ENCODE measurements at regions not wholly inside any gene's neighbourhood (a gene's known extent, or its start where the extent isn't known, plus 50 kb on each side); places are given as distances from the start of the nearest gene placed in this dataset.

- H4K20me1 ChIP-seq (ENCODE audit: control insufficient read depth, extremely low read depth, insufficient read depth, low read length): no peaks in the 10 kb centered on the region
- FAIRE-seq: no peak
- dilution Hi-C loops (cut with MboI; ENCODE audit: extremely low pct_ligation_motif_present, low sequenced_read_pairs): no loop called here
Measured at GRCh38 chr9:88320748-88321415, 67.4 kb upstream of the SPIN1 start.

GRCh38 chr9:88319936-88320747, 68.1 kb upstream of the SPIN1 start:
- Histone ChIP-seq H3K4me3 (ENCODE audit: control insufficient read depth in 2 of 3, extremely low read depth in 1 of 3, insufficient read depth in 2 of 3, low read depth in 1 of 3, low read length in 3 of 3) (no peak overlapping the region), H3K4me1 (ENCODE audit: control insufficient read depth, extremely low read depth, insufficient read depth, low read length) (peaks cover 3% of the 10 kb centered on the region), H3K9me3 (ENCODE audit: control insufficient read depth, low read depth, low read length) (no peaks in the 10 kb centered on the region), H3K9ac (ENCODE audit: control insufficient read depth, extremely low read depth, insufficient read depth, low read length) (no peak overlapping the region), H3K27ac (ENCODE audit: control insufficient read depth, insufficient read depth, low read length) (no peak overlapping the region), H3K79me2 (ENCODE audit: control insufficient read depth, insufficient read depth, low read length) (no peaks in the 10 kb centered on the region), H3K9me1 (ENCODE audit: control insufficient read depth, extremely low read depth, insufficient read depth, low read length) (no peaks in the 10 kb centered on the region), H3K27me3 (ENCODE audit: control insufficient read depth, extremely low read depth, insufficient read depth, low read length) (no peaks in the 10 kb centered on the region), H3K36me3 (ENCODE audit: control insufficient read depth in 2 of 2, extremely low read depth in 1 of 2, insufficient read depth in 2 of 2, low read length in 2 of 2) (no peaks in the 10 kb centered on the region), H4K20me1 (ENCODE audit: control insufficient read depth, extremely low read depth, insufficient read depth, low read length) (no peaks in the 10 kb centered on the region), H3K4me2 (ENCODE audit: control insufficient read depth, extremely low read depth, insufficient read depth, low read depth, low read length) (no peak overlapping the region), H2AFZ (ENCODE audit: control insufficient read depth, low read length) (no peak overlapping the region)
- FAIRE-seq: no peak
- TF ChIP-seq CTCF (optimal IDR thresholded peaks at IDR 0.05 in 1 of 3, IDR thresholded peaks at IDR 0.05 in 1 of 3, conservative IDR thresholded peaks at IDR 0.05 in 1 of 3; ENCODE audit: extremely low read depth in 1 of 3, insufficient read depth in 2 of 3, low read length in 3 of 3) (no peak), EZH2 (IDR thresholded peaks at IDR 0.05; ENCODE audit: low read length) (no peak)
- dilution Hi-C loops (cut with MboI; ENCODE audit: extremely low pct_ligation_motif_present, low sequenced_read_pairs): no loop called here
- no peak for DNase-seq (ENCODE audit: low read depth, low spot score)

More at GRCh38 chr9:88320748-88321415, 67.4 kb upstream of the SPIN1 start:
- no peak for TF ChIP-seq CTCF (optimal IDR thresholded peaks at IDR 0.05 in 1 of 3, IDR thresholded peaks at IDR 0.05 in 1 of 3, conservative IDR thresholded peaks at IDR 0.05 in 1 of 3; ENCODE audit: extremely low read depth in 1 of 3, insufficient read depth in 2 of 3, low read length in 3 of 3)
- no peak for TF ChIP-seq EZH2 (IDR thresholded peaks at IDR 0.05; ENCODE audit: low read length)
- no peaks in the 10 kb centered on the region for H3K27me3 ChIP-seq (ENCODE audit: control insufficient read depth, extremely low read depth, insufficient read depth, low read length)
- H3K9me3 ChIP-seq (ENCODE audit: control insufficient read depth, low read depth, low read length): no peaks in the 10 kb centered on the region
- no peak overlapping the region for H3K9ac ChIP-seq (ENCODE audit: control insufficient read depth, extremely low read depth, insufficient read depth, low read length)
- no peak overlapping the region for H3K4me2 ChIP-seq (ENCODE audit: control insufficient read depth, extremely low read depth, insufficient read depth, low read depth, low read length)
- H3K27ac ChIP-seq (ENCODE audit: control insufficient read depth, insufficient read depth, low read length): no peak overlapping the region
- no peak overlapping the region for H2AFZ ChIP-seq (ENCODE audit: control insufficient read depth, low read length)
- no peaks in the 10 kb centered on the region for H3K9me1 ChIP-seq (ENCODE audit: control insufficient read depth, extremely low read depth, insufficient read depth, low read length)
- no peaks in the 10 kb centered on the region for H3K36me3 ChIP-seq (ENCODE audit: control insufficient read depth in 2 of 2, extremely low read depth in 1 of 2, insufficient read depth in 2 of 2, low read length in 2 of 2)
- no peak overlapping the region for H3K4me3 ChIP-seq (ENCODE audit: control insufficient read depth in 2 of 3, extremely low read depth in 1 of 3, insufficient read depth in 2 of 3, low read depth in 1 of 3, low read length in 3 of 3)
- no peaks in the 10 kb centered on the region for H3K79me2 ChIP-seq (ENCODE audit: control insufficient read depth, insufficient read depth, low read length)
- H3K4me1 ChIP-seq (ENCODE audit: control insufficient read depth, extremely low read depth, insufficient read depth, low read length): peaks cover 3% of the 10 kb centered on the region
- no peak for DNase-seq (ENCODE audit: low read depth, low spot score)

Data from keratinocyte (primary cell).